COLO829 (cell line): ENCODE measurements at regions not wholly inside any gene's neighbourhood (a gene's known extent, or its start where the extent isn't known, plus 50 kb on each side); places are given as distances from the start of the nearest gene placed in this dataset.
"Not testable (repeated sequence)": the region's sequence is repeated elsewhere in the genome, so short reads cannot be mapped to it uniquely, and the experiment has no call there.

Experiments
- DNase-seq: peaks from one replicate; pipeline ENCODE4 v3.0.0; 2012; ENCODE audit warnings: low spot score

- not testable (repeated sequence) for DNase-seq
These were observed 64.8 kb upstream of the METTL9 start for GRCh38 chr16:21534561-21534960.

- DNase-seq, result not testable (repeated sequence)
These were observed 64.2 kb upstream of the METTL9 start for GRCh38 chr16:21535201-21535600.

GRCh38 chr16:21536740-21537139, 62.6 kb upstream of the METTL9 start:
- not testable (repeated sequence) for DNase-seq

- DNase-seq, result not testable (repeated sequence)
These were observed 61.8 kb upstream of the METTL9 start for GRCh38 chr16:21537598-21537997.

- DNase-seq, result not testable (repeated sequence)
These were observed 60.2 kb upstream of the METTL9 start for GRCh38 chr16:21539107-21539618.

GRCh38 chr16:21540770-21541433, 58.5 kb upstream of the METTL9 start:
- not testable (repeated sequence) for DNase-seq

- DNase-seq, result not testable (repeated sequence)
These were observed 57.7 kb upstream of the METTL9 start for GRCh38 chr16:21541611-21542051.

- DNase-seq, result not testable (repeated sequence)
These were observed 57.3 kb upstream of the METTL9 start for GRCh38 chr16:21542075-21542474.

GRCh38 chr16:21542491-21543124, 56.8 kb upstream of the METTL9 start:
- not testable (repeated sequence) for DNase-seq

GRCh38 chr16:21543151-21543836, 56.1 kb upstream of the METTL9 start:
- DNase-seq, result not testable (repeated sequence)

GRCh38 chr16:21545664-21546326, 53.6 kb upstream of the METTL9 start:
- DNase-seq, result not testable (repeated sequence)

- not testable (repeated sequence) for DNase-seq
These were observed 50.0 kb upstream of the METTL9 start for GRCh38 chr16:21549396-21549795.
